Epithelial cell of esophagus (primary cell): ENCODE measurements at regions not wholly inside any gene's neighbourhood (a gene's known extent, or its start where the extent isn't known, plus 50 kb on each side); places are given as distances from the start of the nearest gene placed in this dataset.

ENCODE experiments used
- DNase-seq: peaks from one replicate; pipeline ENCODE4 v3.0.0; 2010; ENCODE audit warnings: low read depth
- H3K4me3 ChIP-seq: 2 replicates; pipeline ENCODE4 v1.5.1; 2011; ENCODE audit warnings: mild to moderate bottlenecking, low read length, control low read depth
- CTCF ChIP-seq: IDR thresholded peaks from 2 replicates; pipeline ENCODE4 v1.5.1; 2011; ENCODE audit warnings: low read depth, mild to moderate bottlenecking, low read length, control low read depth, inconsistent platforms; ENCODE audit not compliant: insufficient read depth; ENCODE audit errors: missing control alignments

- no peak for TF ChIP-seq CTCF
Measured at GRCh38 chr1:60681095-60681860, 401.1 kb upstream of the NFIA start.

DNA sequence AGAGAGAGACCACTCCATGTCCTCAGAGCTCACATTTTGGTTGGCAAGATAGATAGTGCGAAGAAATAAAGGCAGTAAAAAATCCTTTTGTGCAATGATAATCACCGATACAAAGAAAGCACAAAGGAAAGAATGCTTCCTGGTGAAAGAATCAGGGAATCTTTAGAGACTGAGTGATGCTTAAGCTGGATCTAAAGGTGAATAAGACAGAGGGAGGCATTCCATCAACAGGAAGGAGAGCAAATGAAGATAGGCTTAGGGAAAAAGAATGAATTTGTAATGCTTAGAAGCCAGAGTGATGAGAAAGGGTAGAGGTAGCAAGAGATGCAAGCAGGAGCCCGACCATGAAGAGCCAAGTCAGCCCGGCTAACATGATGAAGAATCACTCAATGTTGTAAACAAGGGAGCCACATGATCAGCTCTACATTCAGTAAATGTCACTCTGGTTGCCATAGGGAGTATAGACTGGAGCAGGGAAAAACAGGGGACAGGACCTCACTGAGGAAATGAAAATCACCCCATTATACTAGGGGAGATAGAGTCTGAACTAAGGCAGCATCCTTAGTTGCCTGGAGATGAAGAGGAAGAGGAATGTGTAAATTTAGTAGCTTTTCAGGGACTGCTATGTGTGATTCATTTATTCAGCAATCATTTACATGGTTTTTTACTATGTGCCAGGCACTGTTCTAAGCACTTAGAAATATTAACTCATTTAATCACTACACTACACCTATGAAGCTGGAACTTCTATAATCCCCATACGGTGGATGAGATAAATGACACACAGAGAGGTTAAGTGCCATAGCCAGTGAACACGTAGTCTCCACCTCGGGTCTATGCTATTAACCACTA lies 402.6 kb upstream of the NFIA start:
- H3K4me3 ChIP-seq: no peak overlapping the region
- TF ChIP-seq CTCF: no peak
- no peak for DNase-seq

More at GRCh38 chr1:60681095-60681860, 401.1 kb upstream of the NFIA start:
- DNase-seq: no peak
- no peak overlapping the region for H3K4me3 ChIP-seq

- no peak for DNase-seq
- no peak overlapping the region for H3K4me3 ChIP-seq
- no peak for TF ChIP-seq CTCF
Measured at GRCh38 chr1:60678802-60679201, 403.6 kb upstream of the NFIA start.

GRCh38 chr1:60678391-60678790 lies 404.0 kb upstream of the NFIA start:
- no peak for TF ChIP-seq CTCF
- DNase-seq: no peak
- no peak overlapping the region for H3K4me3 ChIP-seq

DNA sequence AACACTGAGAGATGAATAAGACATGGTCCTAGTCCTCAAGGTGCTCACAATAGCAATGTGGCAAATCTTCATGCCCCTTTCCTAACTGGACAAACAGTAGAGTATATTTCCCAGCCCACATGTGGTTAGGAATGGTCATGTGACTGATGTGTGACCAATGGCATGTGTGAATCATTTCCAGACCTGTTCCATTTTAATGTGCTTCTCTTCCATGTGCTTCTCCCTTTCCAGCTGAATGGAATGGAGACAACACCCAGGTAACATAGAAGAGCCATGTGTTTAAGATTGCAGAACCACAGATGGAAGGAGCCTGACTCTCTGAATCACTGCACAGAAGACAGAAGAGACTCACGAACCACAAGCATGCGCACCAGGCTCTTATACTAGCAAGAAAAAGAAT lies 409.9 kb upstream of the NFIA start:
- no peak for DNase-seq
- H3K4me3 ChIP-seq: no peak overlapping the region

GRCh38 chr1:60670302-60670701 lies 412.1 kb upstream of the NFIA start:
- TF ChIP-seq CTCF: no peak
- no peak overlapping the region for H3K4me3 ChIP-seq
- no peak for DNase-seq

More for the DNA sequence above, 409.9 kb upstream of the NFIA start:
- no peak for TF ChIP-seq CTCF
